HEK293 (cell line): ENCODE measurements at regions not wholly inside any gene's neighbourhood (a gene's known extent, or its start where the extent isn't known, plus 50 kb on each side); places are given as distances from the start of the nearest gene placed in this dataset.

ENCODE experiments used
- CTCF ChIA-PET: fragments of 350-600 bp; formaldehyde crosslinking; extraction: SDS; loops from one replicate; lab custom pipeline; 2021; ENCODE audit warnings: antibody characterized with exemption; lab: Yijun Ruan, JAX
- POLR2A ChIA-PET: fragments of 300-600 bp; formaldehyde crosslinking; extraction: SDS; loops from one replicate; lab custom pipeline; 2020; ENCODE audit warnings: antibody characterized with exemption, inconsistent platforms; lab: Yijun Ruan, JAX
- H3K27ac ChIP-seq: fragments of 200-500 bp; sonication (Bioruptor generic); 2 replicates; pipeline ENCODE4 v1.5.1; 2014; ENCODE audit warnings: low read depth, low read length, control low read depth, inconsistent platforms; ENCODE audit errors: extremely low read depth
- H3K36me3 ChIP-seq, 2 experiments: fragments of 200-500 bp in 1 of 2; sonication (Bioruptor generic) in 1 of 2; 1 replicate in 1 of 2; 2 replicates in 1 of 2; pipeline ENCODE4 v1.5.1; 2014 to 2017; ENCODE audit warnings: inconsistent platforms in 2 of 2, low read length in 2 of 2; ENCODE audit not compliant: control insufficient read depth in 2 of 2, insufficient read depth in 1 of 2
- H3K4me1 ChIP-seq: fragments of 200-500 bp; sonication (Bioruptor generic); 2 replicates; pipeline ENCODE4 v1.5.1; 2014; ENCODE audit warnings: mild to moderate bottlenecking, low read length, inconsistent platforms; ENCODE audit not compliant: control insufficient read depth, insufficient read depth
- H3K4me3 ChIP-seq: 2 replicates; pipeline ENCODE4 v1.5.1; 2011; ENCODE audit warnings: low read depth, mild to moderate bottlenecking, control low read depth, low read length, moderate library complexity
- H3K9me3 ChIP-seq: fragments of 200-500 bp; sonication (Bioruptor generic); 2 replicates; pipeline ENCODE4 v1.5.1; 2014; ENCODE audit warnings: low read depth, low read length, inconsistent platforms; ENCODE audit not compliant: control insufficient read depth, insufficient read depth
- BCL11B ChIP-seq: fragments of 450-650 bp; formaldehyde crosslinking; IDR thresholded peaks from 2 replicates; pipeline ENCODE4 v1.5.1; 2016; ENCODE audit warnings: low read depth, missing biosample characterization, missing genetic modification characterization
- SALL2 ChIP-seq: fragments of 450-650 bp; formaldehyde crosslinking; IDR thresholded peaks from 2 replicates; pipeline ENCODE4 v1.5.0; 2017; ENCODE audit warnings: missing biosample characterization, mild to moderate bottlenecking, missing genetic modification characterization, borderline replicate concordance
- ZBTB17 ChIP-seq: fragments of 450-650 bp; formaldehyde crosslinking; IDR thresholded peaks from 2 replicates; pipeline ENCODE4 v1.5.1; 2016; ENCODE audit warnings: missing biosample characterization, missing genetic modification characterization
- ZFHX2 ChIP-seq: fragments of 450-650 bp; formaldehyde crosslinking; conservative IDR thresholded peaks from 2 replicates; pipeline ENCODE4 v1.5.1; 2016; ENCODE audit warnings: missing biosample characterization, missing genetic modification characterization
- ZFP41 ChIP-seq: fragments of 450-650 bp; formaldehyde crosslinking; IDR thresholded peaks from 2 replicates; pipeline ENCODE4 v1.5.1; 2016; ENCODE audit warnings: missing biosample characterization, missing genetic modification characterization, borderline replicate concordance
- ZNF19 ChIP-seq: fragments of 450-650 bp; formaldehyde crosslinking; IDR thresholded peaks from 2 replicates; pipeline ENCODE4; 2016; ENCODE audit warnings: missing biosample characterization, missing genetic modification characterization, low read depth
- ZNF555 ChIP-seq: fragments of 450-650 bp; formaldehyde crosslinking; conservative IDR thresholded peaks from 2 replicates; pipeline ENCODE4 v1.5.1; 2017; ENCODE audit warnings: missing biosample characterization, mild to moderate bottlenecking, missing genetic modification characterization, inconsistent platforms
- ZNF558 ChIP-seq: fragments of 450-650 bp; formaldehyde crosslinking; IDR thresholded peaks from 2 replicates; pipeline ENCODE4 v1.5.1; 2016; ENCODE audit warnings: missing biosample characterization, missing genetic modification characterization
- ZNF600 ChIP-seq: fragments of 450-650 bp; formaldehyde crosslinking; IDR thresholded peaks from 2 replicates; pipeline ENCODE4 v1.5.1; 2016; ENCODE audit warnings: missing biosample characterization, missing genetic modification characterization
- ZNF660 ChIP-seq: fragments of 450-650 bp; IDR thresholded peaks from 2 replicates; pipeline ENCODE4 v1.5.1; 2018; ENCODE audit warnings: missing biosample characterization, mild to moderate bottlenecking, missing genetic modification characterization
- ZNF707 ChIP-seq: fragments of 450-650 bp; formaldehyde crosslinking; IDR thresholded peaks from 2 replicates; pipeline ENCODE4 v1.5.1; 2016; ENCODE audit warnings: missing biosample characterization, missing genetic modification characterization
- ZNF830 ChIP-seq: fragments of 450-650 bp; IDR thresholded peaks from 2 replicates; pipeline ENCODE4 v1.5.0; 2018; ENCODE audit warnings: missing biosample characterization, missing genetic modification characterization, low read depth, mild to moderate bottlenecking, moderate library complexity
- TF ChIP-seq, protein P1 (sequence below): fragments of 450-650 bp; formaldehyde crosslinking; IDR thresholded peaks from 2 replicates; pipeline ENCODE4 v1.5.1; 2016; ENCODE audit warnings: missing biosample characterization, missing genetic modification characterization
- TF ChIP-seq, protein P2 (sequence below): fragments of 450-650 bp; formaldehyde crosslinking; conservative IDR thresholded peaks from 2 replicates; pipeline ENCODE4 v1.5.1; 2016; ENCODE audit warnings: low read depth, missing biosample characterization, missing genetic modification characterization
- TF ChIP-seq, protein P3 (sequence below): fragments of 450-650 bp; formaldehyde crosslinking; IDR thresholded peaks from 2 replicates; pipeline ENCODE4 v1.5.1; 2017; ENCODE audit warnings: missing biosample characterization, missing genetic modification characterization
- TF ChIP-seq, protein P4 (sequence below): fragments of 450-650 bp; formaldehyde crosslinking; IDR thresholded peaks from 2 replicates; pipeline ENCODE4 v1.5.1; 2016; ENCODE audit warnings: missing biosample characterization, missing genetic modification characterization

DNA sequence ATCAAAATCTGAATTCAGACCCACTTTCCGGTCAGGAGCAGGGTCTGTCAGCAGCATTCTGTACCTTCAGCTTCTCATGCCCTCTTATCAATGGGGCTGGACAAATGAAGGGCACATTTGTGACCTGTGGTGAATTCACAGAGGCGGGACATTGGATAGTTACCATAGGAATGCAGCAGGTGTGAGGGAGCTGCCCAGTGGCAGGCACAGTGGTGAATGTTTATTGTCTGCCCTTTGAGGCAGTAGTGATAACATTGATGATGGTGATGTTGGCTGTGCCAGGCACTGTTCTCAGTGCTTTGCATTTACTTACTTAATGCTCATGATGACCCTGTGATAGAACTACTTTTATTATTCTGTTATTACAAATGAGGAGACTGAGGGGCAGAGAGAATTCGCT, 101.2 kb upstream of the KIT start (continued):
- TF ChIP-seq, protein P1, sequence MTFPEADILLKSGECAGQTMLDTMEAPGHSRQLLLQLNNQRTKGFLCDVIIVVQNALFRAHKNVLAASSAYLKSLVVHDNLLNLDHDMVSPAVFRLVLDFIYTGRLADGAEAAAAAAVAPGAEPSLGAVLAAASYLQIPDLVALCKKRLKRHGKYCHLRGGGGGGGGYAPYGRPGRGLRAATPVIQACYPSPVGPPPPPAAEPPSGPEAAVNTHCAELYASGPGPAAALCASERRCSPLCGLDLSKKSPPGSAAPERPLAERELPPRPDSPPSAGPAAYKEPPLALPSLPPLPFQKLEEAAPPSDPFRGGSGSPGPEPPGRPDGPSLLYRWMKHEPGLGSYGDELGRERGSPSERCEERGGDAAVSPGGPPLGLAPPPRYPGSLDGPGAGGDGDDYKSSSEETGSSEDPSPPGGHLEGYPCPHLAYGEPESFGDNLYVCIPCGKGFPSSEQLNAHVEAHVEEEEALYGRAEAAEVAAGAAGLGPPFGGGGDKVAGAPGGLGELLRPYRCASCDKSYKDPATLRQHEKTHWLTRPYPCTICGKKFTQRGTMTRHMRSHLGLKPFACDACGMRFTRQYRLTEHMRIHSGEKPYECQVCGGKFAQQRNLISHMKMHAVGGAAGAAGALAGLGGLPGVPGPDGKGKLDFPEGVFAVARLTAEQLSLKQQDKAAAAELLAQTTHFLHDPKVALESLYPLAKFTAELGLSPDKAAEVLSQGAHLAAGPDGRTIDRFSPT (tag by site-specific recombination), result no peak
- no peak for TF ChIP-seq ZNF830 (tag by site-specific recombination)
- TF ChIP-seq, protein P2, sequence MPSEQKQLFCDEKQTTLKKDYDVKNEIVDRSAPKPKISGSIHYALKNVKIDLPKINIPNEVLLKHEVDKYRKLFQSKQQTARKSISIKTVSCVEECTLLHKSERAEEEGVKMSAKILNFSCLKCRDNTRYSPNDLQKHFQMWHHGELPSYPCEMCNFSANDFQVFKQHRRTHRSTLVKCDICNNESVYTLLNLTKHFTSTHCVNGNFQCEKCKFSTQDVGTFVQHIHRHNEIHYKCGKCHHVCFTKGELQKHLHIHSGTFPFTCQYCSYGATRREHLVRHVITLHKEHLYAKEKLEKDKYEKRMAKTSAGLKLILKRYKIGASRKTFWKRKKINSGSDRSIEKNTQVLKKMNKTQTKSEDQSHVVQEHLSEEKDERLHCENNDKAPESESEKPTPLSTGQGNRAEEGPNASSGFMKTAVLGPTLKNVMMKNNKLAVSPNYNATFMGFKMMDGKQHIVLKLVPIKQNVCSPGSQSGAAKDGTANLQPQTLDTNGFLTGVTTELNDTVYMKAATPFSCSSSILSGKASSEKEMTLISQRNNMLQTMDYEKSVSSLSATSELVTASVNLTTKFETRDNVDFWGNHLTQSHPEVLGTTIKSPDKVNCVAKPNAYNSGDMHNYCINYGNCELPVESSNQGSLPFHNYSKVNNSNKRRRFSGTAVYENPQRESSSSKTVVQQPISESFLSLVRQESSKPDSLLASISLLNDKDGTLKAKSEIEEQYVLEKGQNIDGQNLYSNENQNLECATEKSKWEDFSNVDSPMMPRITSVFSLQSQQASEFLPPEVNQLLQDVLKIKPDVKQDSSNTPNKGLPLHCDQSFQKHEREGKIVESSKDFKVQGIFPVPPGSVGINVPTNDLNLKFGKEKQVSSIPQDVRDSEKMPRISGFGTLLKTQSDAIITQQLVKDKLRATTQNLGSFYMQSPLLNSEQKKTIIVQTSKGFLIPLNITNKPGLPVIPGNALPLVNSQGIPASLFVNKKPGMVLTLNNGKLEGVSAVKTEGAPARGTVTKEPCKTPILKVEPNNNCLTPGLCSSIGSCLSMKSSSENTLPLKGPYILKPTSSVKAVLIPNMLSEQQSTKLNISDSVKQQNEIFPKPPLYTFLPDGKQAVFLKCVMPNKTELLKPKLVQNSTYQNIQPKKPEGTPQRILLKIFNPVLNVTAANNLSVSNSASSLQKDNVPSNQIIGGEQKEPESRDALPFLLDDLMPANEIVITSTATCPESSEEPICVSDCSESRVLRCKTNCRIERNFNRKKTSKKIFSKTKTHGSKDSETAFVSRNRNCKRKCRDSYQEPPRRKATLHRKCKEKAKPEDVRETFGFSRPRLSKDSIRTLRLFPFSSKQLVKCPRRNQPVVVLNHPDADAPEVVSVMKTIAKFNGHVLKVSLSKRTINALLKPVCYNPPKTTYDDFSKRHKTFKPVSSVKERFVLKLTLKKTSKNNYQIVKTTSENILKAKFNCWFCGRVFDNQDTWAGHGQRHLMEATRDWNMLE (tag by site-specific recombination), result no peak
- no peak for TF ChIP-seq ZNF19 (tag by site-specific recombination)
- TF ChIP-seq, protein P3, sequence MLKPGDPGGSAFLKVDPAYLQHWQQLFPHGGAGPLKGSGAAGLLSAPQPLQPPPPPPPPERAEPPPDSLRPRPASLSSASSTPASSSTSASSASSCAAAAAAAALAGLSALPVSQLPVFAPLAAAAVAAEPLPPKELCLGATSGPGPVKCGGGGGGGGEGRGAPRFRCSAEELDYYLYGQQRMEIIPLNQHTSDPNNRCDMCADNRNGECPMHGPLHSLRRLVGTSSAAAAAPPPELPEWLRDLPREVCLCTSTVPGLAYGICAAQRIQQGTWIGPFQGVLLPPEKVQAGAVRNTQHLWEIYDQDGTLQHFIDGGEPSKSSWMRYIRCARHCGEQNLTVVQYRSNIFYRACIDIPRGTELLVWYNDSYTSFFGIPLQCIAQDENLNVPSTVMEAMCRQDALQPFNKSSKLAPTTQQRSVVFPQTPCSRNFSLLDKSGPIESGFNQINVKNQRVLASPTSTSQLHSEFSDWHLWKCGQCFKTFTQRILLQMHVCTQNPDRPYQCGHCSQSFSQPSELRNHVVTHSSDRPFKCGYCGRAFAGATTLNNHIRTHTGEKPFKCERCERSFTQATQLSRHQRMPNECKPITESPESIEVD (tag by site-specific recombination), result no peak
- no peak for TF ChIP-seq ZFP41

DNA sequence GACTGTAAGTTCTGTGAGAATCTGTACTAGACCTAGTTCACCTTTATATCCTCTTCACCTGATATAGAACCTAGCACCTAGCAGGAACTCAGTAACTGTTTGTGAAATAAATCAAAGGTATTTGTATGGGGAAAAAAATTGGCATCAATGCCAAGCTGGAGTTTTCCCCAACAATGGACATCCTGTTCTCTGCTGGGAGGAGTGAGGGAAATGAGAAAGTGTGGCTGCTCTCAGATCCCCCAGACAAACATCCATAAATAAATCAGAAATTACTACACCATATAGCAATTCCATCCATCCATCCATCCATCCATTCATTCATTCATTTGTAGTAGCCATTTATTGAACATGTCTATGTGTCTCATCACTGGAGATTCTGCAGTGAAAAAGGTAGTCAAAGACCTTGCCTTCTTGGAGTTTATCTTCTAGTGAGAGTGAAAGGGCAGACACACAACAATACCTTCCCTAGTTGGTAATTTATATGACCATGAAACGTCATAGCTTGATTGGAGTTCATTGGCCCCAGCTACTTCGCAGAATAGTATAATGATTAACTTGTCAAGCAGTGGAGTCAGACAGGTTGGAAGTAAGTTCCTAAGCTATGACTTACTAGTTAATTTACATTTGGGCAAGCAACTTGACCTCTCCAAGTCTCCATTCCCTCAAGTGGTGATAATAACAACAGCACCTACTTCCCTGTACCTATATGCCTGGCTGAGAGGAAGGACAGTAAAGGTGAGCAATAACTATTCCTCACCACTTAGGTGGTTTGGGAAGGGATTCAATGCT, 98.7 kb upstream of the KIT start:
- no peaks in the 10 kb centered on the region for H3K36me3 ChIP-seq
- no peak overlapping the region for H3K4me3 ChIP-seq
- ChIA-PET POLR2A (no interaction called here), CTCF (no interaction called here)
- TF ChIP-seq ZFHX2 (no peak), ZNF707 (no peak), ZNF555 (no peak), BCL11B (tag by site-specific recombination) (no peak), ZBTB17 (tag by site-specific recombination) (no peak), SALL2 (tag by site-specific recombination) (no peak), ZNF830 (tag by site-specific recombination) (no peak), ZNF558 (tag by site-specific recombination) (no peak), ZNF660 (no peak), ZNF600 (tag by site-specific recombination) (no peak)
- TF ChIP-seq, protein P4, sequence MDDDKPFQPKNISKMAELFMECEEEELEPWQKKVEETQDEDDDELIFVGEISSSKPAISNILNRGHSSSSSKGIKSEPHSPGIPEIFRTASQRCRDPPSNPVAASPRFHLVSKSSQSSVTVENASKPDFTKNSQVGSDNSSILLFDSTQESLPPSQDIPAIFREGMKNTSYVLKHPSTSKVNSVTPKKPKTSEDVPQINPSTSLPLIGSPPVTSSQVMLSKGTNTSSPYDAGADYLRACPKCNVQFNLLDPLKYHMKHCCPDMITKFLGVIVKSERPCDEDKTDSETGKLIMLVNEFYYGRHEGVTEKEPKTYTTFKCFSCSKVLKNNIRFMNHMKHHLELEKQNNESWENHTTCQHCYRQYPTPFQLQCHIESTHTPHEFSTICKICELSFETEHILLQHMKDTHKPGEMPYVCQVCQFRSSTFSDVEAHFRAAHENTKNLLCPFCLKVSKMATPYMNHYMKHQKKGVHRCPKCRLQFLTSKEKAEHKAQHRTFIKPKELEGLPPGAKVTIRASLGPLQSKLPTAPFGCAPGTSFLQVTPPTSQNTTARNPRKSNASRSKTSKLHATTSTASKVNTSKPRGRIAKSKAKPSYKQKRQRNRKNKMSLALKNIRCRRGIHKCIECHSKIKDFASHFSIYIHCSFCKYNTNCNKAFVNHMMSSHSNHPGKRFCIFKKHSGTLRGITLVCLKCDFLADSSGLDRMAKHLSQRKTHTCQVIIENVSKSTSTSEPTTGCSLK, result no peak
- no peak overlapping the region for H3K27ac ChIP-seq
- H3K4me1 ChIP-seq, result no peaks in the 10 kb centered on the region
- no peaks in the 10 kb centered on the region for H3K9me3 ChIP-seq
